Loucy (cell line): ENCODE measurements at regions not wholly inside any gene's neighbourhood (a gene's known extent, or its start where the extent isn't known, plus 50 kb on each side); places are given as distances from the start of the nearest gene placed in this dataset.

Experiments used
- H2AFZ ChIP-seq: fragments of 200-600 bp; sonication (generic); 2 replicates; pipeline ENCODE4 v1.6.0; 2016; ENCODE audit warnings: antibody characterized with exemption, mild to moderate bottlenecking, low read length, moderate library complexity
- H3F3A ChIP-seq: fragments of 200-600 bp; 2 replicates; pipeline ENCODE4 v1.6.0; 2016; ENCODE audit warnings: antibody characterized with exemption, low read depth, mild to moderate bottlenecking
- H3K27me3 ChIP-seq: fragments of 200-600 bp; sonication (generic); 2 replicates; pipeline ENCODE4 v1.6.1; 2014; ENCODE audit warnings: low read length, mild to moderate bottlenecking; ENCODE audit not compliant: insufficient read depth, poor library complexity, severe bottlenecking
- H3K36me3 ChIP-seq: fragments of 200-600 bp; sonication (generic); 2 replicates; pipeline ENCODE4 v1.6.1; 2016; ENCODE audit warnings: low read length; ENCODE audit not compliant: insufficient read depth
- H3K4me1 ChIP-seq: fragments of 200-600 bp; sonication (generic); 2 replicates; pipeline ENCODE4 v1.5.1; 2014; ENCODE audit warnings: low read length, mild to moderate bottlenecking; ENCODE audit not compliant: insufficient read depth, poor library complexity, severe bottlenecking
- H3K4me2 ChIP-seq: fragments of 200-600 bp; sonication (generic); 2 replicates; pipeline ENCODE4 v1.6.0; 2014; ENCODE audit warnings: antibody characterized with exemption, low read length, low read depth, mild to moderate bottlenecking; ENCODE audit not compliant: poor library complexity, severe bottlenecking
- H3K4me3 ChIP-seq: fragments of 200-600 bp; sonication (generic); 2 replicates; pipeline ENCODE4 v1.5.1; 2014; ENCODE audit warnings: low read length, mild to moderate bottlenecking, mixed read lengths; ENCODE audit not compliant: poor library complexity, severe bottlenecking
- H3K79me2 ChIP-seq: fragments of 200-600 bp; sonication (generic); 2 replicates; pipeline ENCODE4 v1.6.1; 2014; ENCODE audit warnings: low read length; ENCODE audit not compliant: insufficient read depth
- H3K9ac ChIP-seq: fragments of 200-600 bp; sonication (generic); 2 replicates; pipeline ENCODE4 v1.6.0; 2014; ENCODE audit warnings: mild to moderate bottlenecking, low read depth, low read length, moderate library complexity; ENCODE audit not compliant: poor library complexity, severe bottlenecking
- H3K9me2 ChIP-seq: fragments of 200-600 bp; sonication (generic); replicated peaks from 2 replicates; pipeline ENCODE4 v1.6.1; 2016; ENCODE audit warnings: low read depth, low read length, mixed read lengths
- H3K9me3 ChIP-seq: fragments of 200-600 bp; sonication (generic); 2 replicates; pipeline ENCODE4 v1.6.1; 2014; ENCODE audit warnings: mild to moderate bottlenecking, antibody characterized with exemption, low read length, low read depth; ENCODE audit not compliant: insufficient read depth
- H4K20me1 ChIP-seq: fragments of 200-600 bp; sonication (generic); 2 replicates; pipeline ENCODE4 v1.6.0; 2014; ENCODE audit warnings: antibody characterized with exemption, low read length, mild to moderate bottlenecking; ENCODE audit not compliant: insufficient read depth, poor library complexity, severe bottlenecking
- EZH2phosphoT487 ChIP-seq: fragments of 200-600 bp; IDR thresholded peaks from 2 replicates; pipeline ENCODE4 v1.6.1; 2018; ENCODE audit warnings: antibody characterized with exemption, mild to moderate bottlenecking, moderate library complexity, borderline replicate concordance
- TF ChIP-seq, protein P1 (sequence below): fragments of 200-600 bp; sonication (generic); conservative IDR thresholded peaks from 2 replicates; pipeline ENCODE4 v1.5.1; 2014; ENCODE audit warnings: mild to moderate bottlenecking, antibody characterized with exemption, low read length

DNA sequence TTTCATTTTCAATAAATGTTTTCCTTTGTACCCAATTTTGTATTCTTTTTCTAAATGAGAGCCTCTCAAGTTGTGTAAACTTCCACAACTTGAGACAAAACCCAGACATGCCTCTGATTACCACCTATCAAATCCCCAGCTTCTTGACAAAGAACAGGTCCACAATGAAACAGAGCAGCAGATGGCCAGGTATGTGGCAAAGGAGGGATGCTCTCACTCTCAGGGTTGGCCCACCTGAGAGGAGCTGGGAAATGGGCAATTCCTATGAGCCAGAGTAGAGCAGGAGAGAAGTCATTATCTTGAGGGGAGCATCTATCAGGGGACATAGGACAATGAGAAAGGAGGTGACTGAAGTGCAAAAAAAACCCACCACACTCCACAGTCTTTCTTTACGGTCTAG, 273.5 kb upstream of the FAM241A start:
- H3F3A ChIP-seq: no peaks in the 10 kb centered on the region
- H3K9me3 ChIP-seq: no peaks in the 10 kb centered on the region
- no peaks in the 10 kb centered on the region for H3K9me2 ChIP-seq
- no peak overlapping the region for H3K4me2 ChIP-seq
- no peak overlapping the region for H2AFZ ChIP-seq
- no peak for TF ChIP-seq EZH2phosphoT487
- H3K27me3 ChIP-seq: no peaks in the 10 kb centered on the region
- no peaks in the 10 kb centered on the region for H4K20me1 ChIP-seq
- H3K36me3 ChIP-seq: no peaks in the 10 kb centered on the region
- H3K79me2 ChIP-seq: no peaks in the 10 kb centered on the region
- H3K4me3 ChIP-seq: no peak overlapping the region
- no peaks in the 10 kb centered on the region for H3K4me1 ChIP-seq
- no peak overlapping the region for H3K9ac ChIP-seq

DNA sequence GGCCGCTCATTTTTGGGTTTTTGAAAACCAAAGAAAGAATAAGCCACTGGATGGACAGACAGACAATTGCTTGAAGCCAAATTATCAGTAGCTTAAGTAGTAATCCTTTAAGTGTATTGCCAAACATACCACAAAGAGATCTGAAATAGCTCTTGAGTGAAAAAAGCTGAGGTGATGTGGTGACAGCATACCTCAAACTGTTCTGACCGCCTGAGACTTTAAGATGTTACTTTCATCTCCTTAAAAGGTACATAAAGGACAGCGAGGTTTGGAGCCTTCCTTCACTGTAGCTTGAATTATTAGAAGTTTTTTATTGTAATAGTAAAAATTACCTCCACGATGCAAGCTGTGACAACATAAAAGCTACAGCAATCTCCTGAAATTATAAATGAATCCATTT, 271.5 kb upstream of the FAM241A start:
- H3K27me3 ChIP-seq: no peaks in the 10 kb centered on the region
- no peaks in the 10 kb centered on the region for H3F3A ChIP-seq

DNA sequence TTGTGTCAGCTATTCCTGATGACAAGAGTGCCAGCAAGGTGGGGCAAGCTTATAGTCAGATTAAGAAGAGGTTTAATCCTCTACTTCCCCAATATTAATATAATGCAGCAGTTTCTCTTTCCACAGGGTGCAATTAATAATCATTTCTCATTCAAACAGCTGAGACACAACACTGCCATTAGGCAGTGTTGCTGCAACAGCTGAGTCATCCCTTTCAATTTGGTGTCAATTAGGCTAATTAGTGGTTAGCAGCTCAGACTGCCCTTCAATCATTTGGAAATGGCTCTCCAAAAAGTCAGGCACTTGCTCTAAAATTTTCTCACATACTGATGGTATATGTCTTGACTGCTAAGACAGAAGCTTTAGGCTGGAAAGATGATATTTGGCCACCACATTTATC, 265.7 kb upstream of the FAM241A start:
- Histone ChIP-seq H3K4me2 (no peak overlapping the region), H3K9ac (no peak overlapping the region), H3K4me1 (no peaks in the 10 kb centered on the region), H3K9me3 (no peaks in the 10 kb centered on the region), H3K79me2 (no peaks in the 10 kb centered on the region), H3K36me3 (no peaks in the 10 kb centered on the region), H3K4me3 (no peak overlapping the region), H3F3A (no peaks in the 10 kb centered on the region), H2AFZ (no peak overlapping the region), H4K20me1 (no peaks in the 10 kb centered on the region), H3K9me2 (no peaks in the 10 kb centered on the region), H3K27me3 (no peaks in the 10 kb centered on the region)
- TF ChIP-seq, protein P1, sequence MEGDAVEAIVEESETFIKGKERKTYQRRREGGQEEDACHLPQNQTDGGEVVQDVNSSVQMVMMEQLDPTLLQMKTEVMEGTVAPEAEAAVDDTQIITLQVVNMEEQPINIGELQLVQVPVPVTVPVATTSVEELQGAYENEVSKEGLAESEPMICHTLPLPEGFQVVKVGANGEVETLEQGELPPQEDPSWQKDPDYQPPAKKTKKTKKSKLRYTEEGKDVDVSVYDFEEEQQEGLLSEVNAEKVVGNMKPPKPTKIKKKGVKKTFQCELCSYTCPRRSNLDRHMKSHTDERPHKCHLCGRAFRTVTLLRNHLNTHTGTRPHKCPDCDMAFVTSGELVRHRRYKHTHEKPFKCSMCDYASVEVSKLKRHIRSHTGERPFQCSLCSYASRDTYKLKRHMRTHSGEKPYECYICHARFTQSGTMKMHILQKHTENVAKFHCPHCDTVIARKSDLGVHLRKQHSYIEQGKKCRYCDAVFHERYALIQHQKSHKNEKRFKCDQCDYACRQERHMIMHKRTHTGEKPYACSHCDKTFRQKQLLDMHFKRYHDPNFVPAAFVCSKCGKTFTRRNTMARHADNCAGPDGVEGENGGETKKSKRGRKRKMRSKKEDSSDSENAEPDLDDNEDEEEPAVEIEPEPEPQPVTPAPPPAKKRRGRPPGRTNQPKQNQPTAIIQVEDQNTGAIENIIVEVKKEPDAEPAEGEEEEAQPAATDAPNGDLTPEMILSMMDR: no peak
- no peak for TF ChIP-seq EZH2phosphoT487

More for the DNA sequence above, 271.5 kb upstream of the FAM241A start:
- Histone ChIP-seq H3K9me3 (no peaks in the 10 kb centered on the region), H3K79me2 (no peaks in the 10 kb centered on the region), H4K20me1 (no peaks in the 10 kb centered on the region), H3K9ac (no peak overlapping the region), H3K9me2 (no peaks in the 10 kb centered on the region), H3K4me2 (no peak overlapping the region), H3K36me3 (no peaks in the 10 kb centered on the region), H3K4me3 (no peak overlapping the region), H2AFZ (0 out of 2 replicates have a peak overlapping the region, but pooled peaks have one; percentile 48), H3K4me1 (no peaks in the 10 kb centered on the region)
- TF ChIP-seq EZH2phosphoT487: no peak
- TF ChIP-seq, protein P1: no peak

DNA sequence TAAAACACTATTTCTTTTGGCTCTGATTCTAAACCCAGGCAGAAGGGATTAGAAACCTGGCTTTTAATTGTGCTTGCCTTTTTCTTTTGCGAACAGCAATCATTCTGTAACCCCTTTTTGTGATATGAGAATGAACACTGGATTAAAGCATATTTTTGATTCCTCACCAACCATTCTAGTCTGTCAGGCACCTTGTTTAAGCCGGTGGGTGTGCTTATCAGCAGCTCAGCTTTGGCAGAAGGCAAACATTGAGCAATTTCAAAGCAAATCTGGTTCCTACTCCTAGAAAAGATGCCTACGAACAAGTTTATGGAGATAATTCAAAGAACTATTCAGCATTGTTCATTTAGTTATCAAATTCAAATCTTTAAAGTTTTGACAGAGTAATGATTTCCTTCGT, 265.1 kb upstream of the FAM241A start:
- Histone ChIP-seq H3K79me2 (no peaks in the 10 kb centered on the region), H3K36me3 (no peaks in the 10 kb centered on the region), H3K9me2 (no peaks in the 10 kb centered on the region), H4K20me1 (no peaks in the 10 kb centered on the region), H3K4me3 (no peak overlapping the region), H3K4me1 (no peaks in the 10 kb centered on the region), H3F3A (no peaks in the 10 kb centered on the region), H2AFZ (no peak overlapping the region), H3K4me2 (no peak overlapping the region), H3K27me3 (no peaks in the 10 kb centered on the region), H3K9ac (no peak overlapping the region), H3K9me3 (no peaks in the 10 kb centered on the region)
- TF ChIP-seq, protein P1: no peak
- no peak for TF ChIP-seq EZH2phosphoT487
